Subcutaneous abdominal adipose tissue (tissue), 5 donors: ENCODE measurements at regions not wholly inside any gene's neighbourhood (a gene's known extent, or its start where the extent isn't known, plus 50 kb on each side); places are given as distances from the start of the nearest gene placed in this dataset.
A peak's percentile ranks its signal among the peaks of the same experiment; 100 is the strongest.

Experiments used
- H3K27ac ChIP-seq: one replicate; pipeline ENCODE4 v1.7.0; 2013; ENCODE audit warnings: low read depth, mild to moderate bottlenecking, inconsistent platforms, low read length, moderate library complexity
- H3K27me3 ChIP-seq, 5 donors: one replicate each; pipeline ENCODE4 v1.7.0; 2013; ENCODE audit warnings: low read length in 5 of 5, inconsistent platforms in 1 of 5; ENCODE audit not compliant: control insufficient read depth in 5 of 5, insufficient read depth in 4 of 5
- H3K36me3 ChIP-seq, 5 donors: one replicate each; pipeline ENCODE4 v1.7.0; 2013; ENCODE audit warnings: low read length in 5 of 5; ENCODE audit not compliant: control insufficient read depth in 5 of 5, insufficient read depth in 5 of 5
- H3K4me1 ChIP-seq, 5 donors: one replicate each; pipeline ENCODE4 v1.7.0; 2013; ENCODE audit warnings: low read length in 5 of 5, mild to moderate bottlenecking in 3 of 5, moderate library complexity in 1 of 5; ENCODE audit not compliant: control insufficient read depth in 5 of 5, insufficient read depth in 5 of 5
- H3K4me3 ChIP-seq, 5 donors: one replicate each; pipeline ENCODE4 v1.7.0; 2013; ENCODE audit warnings: low read length in 5 of 5, low read depth in 1 of 5
- H3K9ac ChIP-seq, 5 donors: one replicate each; pipeline ENCODE4 v1.7.0; 2013; ENCODE audit warnings: low read length in 5 of 5, mild to moderate bottlenecking in 4 of 5, moderate library complexity in 3 of 5
- H3K9me3 ChIP-seq, 5 donors: one replicate each; pipeline ENCODE4 v1.7.0; 2013; ENCODE audit warnings: low read length in 5 of 5; ENCODE audit not compliant: control insufficient read depth in 5 of 5
- donor health status: healthy.
- donor health status: healthy.
- donor health status: healthy.
- donor health status: healthy.
- donor health status: healthy.

- H3K9me3 ChIP-seq = no peaks in the 10 kb centered on the region
- no peak overlapping the region for H3K9ac ChIP-seq
- H3K27ac ChIP-seq = no peak overlapping the region
- H3K4me1 ChIP-seq = peaks cover 0 to 22% (median 14%) of the 10 kb centered on the region in 5 donors
- H3K27me3 ChIP-seq = no peaks in the 10 kb centered on the region
- H3K36me3 ChIP-seq = no peaks in the 10 kb centered on the region
- H3K4me3 ChIP-seq = no peak overlapping the region
Observed at GRCh38 chr5:158385982-158386381, 527.0 kb upstream of the CLINT1 start.

DNA sequence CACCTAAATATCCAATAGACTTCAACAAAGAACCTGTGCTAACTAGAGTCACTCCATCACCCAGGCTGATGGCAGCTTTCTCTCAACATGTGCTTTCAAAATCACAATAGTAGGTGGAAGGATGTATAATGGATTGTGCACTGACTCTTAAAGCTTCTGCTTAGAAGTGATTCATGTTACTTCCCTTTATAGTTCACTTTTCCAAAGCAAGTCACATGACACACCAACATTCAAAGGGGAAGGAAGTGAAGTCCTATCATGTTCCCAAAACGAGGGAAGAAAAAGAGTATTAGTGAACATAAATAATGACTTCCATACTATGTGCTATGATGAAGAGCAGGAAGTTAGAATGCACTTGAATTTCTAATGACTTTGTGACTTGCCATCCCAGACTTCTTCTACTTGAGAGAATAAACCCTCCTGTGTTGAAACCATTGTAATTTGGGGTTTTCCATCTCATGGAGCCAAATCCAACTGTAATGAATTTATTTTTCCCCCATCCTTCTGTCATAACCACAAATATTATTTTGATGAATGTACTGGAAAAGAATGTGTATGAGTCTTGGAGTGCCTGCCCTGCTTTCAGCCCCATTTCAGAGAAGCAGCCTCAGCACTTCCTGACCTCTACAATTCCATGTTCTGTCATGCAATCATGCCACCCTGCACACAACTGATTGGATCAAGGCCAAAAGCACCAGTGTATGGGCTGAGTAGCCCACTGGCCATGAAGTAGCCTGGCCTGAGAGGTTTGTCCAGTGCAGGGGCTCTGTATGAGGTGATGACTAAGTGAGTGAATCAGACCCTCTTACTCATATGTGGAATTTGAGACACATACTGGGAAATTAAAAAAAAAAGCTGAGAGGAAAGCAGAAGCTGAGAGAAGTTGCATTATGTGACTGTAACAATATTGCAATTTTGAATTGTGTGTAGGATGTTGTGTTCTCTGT, 525.9 kb upstream of the CLINT1 start:
- Histone ChIP-seq H3K36me3 (no peaks in the 10 kb centered on the region), H3K4me1 (peaks cover 0 to 18% (median 14%) of the 10 kb centered on the region in 5 donors), H3K9me3 (no peaks in the 10 kb centered on the region), H3K27me3 (no peaks in the 10 kb centered on the region), H3K4me3 (no peak overlapping the region), H3K9ac (no peak overlapping the region), H3K27ac (no peak overlapping the region)

GRCh38 chr5:158383486-158383885, 524.5 kb upstream of the CLINT1 start:
- Histone ChIP-seq H3K36me3 (no peaks in the 10 kb centered on the region), H3K27me3 (no peaks in the 10 kb centered on the region), H3K4me3 (no peak overlapping the region), H3K9me3 (no peaks in the 10 kb centered on the region), H3K27ac (no peak overlapping the region), H3K4me1 (peaks cover 0 to 18% (median 14%) of the 10 kb centered on the region in 5 donors), H3K9ac (no peak overlapping the region)

GRCh38 chr5:158382473-158382872, 523.5 kb upstream of the CLINT1 start:
- peaks cover 0 to 5% (median 4%) of the 10 kb centered on the region in 5 donors for H3K9me3 ChIP-seq
- peaks cover 0 to 18% (median 14%) of the 10 kb centered on the region in 5 donors for H3K4me1 ChIP-seq
- H3K36me3 ChIP-seq = no peaks in the 10 kb centered on the region
- no peak overlapping the region for H3K4me3 ChIP-seq
- peak overlapping the region; percentile 26 for H3K27ac ChIP-seq
- H3K27me3 ChIP-seq = no peaks in the 10 kb centered on the region
- H3K9ac ChIP-seq = no peak overlapping the region

DNA sequence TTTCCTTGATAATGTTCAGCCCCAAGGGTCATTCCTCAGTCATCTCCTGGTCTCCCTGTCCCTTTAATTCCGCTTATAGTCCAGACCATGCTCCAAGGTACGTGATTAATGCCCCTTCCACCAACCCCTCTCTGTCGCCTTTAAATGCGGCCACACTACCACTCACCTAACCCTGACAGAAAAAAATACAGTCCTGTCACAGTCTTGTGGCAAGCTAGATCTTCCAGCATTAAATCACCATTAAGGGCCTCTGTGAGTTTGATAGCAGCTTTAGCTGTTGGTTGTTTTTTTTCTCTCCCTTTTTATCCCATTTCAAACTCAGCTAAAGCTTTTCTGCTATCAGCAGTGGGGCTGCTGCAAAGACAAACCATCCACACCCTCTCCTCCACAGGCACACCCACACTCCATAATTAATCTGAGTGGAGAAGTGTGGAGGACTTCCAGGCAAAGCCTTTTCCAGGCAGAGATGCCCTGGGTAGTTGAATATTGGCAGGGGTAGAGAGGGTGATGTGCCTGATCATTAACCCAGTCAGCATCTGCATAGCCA, 522.7 kb upstream of the CLINT1 start:
- H3K4me3 ChIP-seq = no peak overlapping the region

GRCh38 chr5:158380661-158381060, 521.7 kb upstream of the CLINT1 start:
- H3K9me3 ChIP-seq = peaks cover 0 to 7% (median 5%) of the 10 kb centered on the region in 5 donors
- H3K4me1 ChIP-seq = peaks cover 0 to 18% (median 14%) of the 10 kb centered on the region in 5 donors
- no peak overlapping the region for H3K4me3 ChIP-seq
- no peaks in the 10 kb centered on the region for H3K36me3 ChIP-seq
- H3K9ac ChIP-seq = no peak overlapping the region
- no peak overlapping the region for H3K27ac ChIP-seq
- H3K27me3 ChIP-seq = no peaks in the 10 kb centered on the region

More for the DNA sequence above, 522.7 kb upstream of the CLINT1 start:
- no peaks in the 10 kb centered on the region for H3K27me3 ChIP-seq
- H3K27ac ChIP-seq = no peak overlapping the region
- no peaks in the 10 kb centered on the region for H3K36me3 ChIP-seq
- peaks cover 0 to 18% (median 14%) of the 10 kb centered on the region in 5 donors for H3K4me1 ChIP-seq
- H3K9me3 ChIP-seq = peaks cover 0 to 7% (median 5%) of the 10 kb centered on the region in 5 donors
- no peak overlapping the region for H3K9ac ChIP-seq

DNA sequence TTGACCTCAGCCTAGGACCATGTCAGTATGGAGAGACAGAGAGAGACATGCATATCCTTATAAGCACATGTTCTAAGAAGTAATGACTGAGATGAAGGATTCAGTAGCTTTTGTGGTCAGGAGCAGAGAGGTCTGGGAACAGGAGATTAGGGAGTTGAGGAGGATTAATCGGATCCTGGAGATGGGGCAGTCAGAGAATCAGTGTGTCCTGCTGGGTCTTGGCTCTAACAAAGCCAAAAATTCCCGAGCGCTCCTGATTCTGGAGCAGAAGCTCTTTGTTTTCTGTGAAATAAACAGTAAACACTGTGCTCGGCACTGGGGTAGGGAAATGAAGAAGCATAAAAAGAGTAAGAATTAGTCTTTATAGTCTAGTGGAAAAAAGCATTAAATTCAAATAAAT, 520.0 kb upstream of the CLINT1 start:
- H3K9me3 ChIP-seq = peaks cover 0 to 7% (median 5%) of the 10 kb centered on the region in 5 donors
- no peak overlapping the region for H3K27ac ChIP-seq
- H3K4me1 ChIP-seq = peaks cover 0 to 19% (median 16%) of the 10 kb centered on the region in 5 donors
- no peaks in the 10 kb centered on the region for H3K27me3 ChIP-seq
- no peak overlapping the region for H3K9ac ChIP-seq
- no peaks in the 10 kb centered on the region for H3K36me3 ChIP-seq
- H3K4me3 ChIP-seq = no peak overlapping the region

- no peaks in the 10 kb centered on the region for H3K27me3 ChIP-seq
- no peak overlapping the region for H3K4me3 ChIP-seq
- peaks cover 0 to 13% (median 6%) of the 10 kb centered on the region in 5 donors for H3K4me1 ChIP-seq
- no peak overlapping the region for H3K9ac ChIP-seq
- H3K36me3 ChIP-seq = no peaks in the 10 kb centered on the region
- no peak overlapping the region for H3K27ac ChIP-seq
- peaks cover 0 to 7% (median 5%) of the 10 kb centered on the region in 5 donors for H3K9me3 ChIP-seq
Observed at GRCh38 chr5:158376679-158377078, 517.7 kb upstream of the CLINT1 start.

- Histone ChIP-seq H3K4me3 (no peak overlapping the region), H3K27me3 (no peaks in the 10 kb centered on the region), H3K27ac (no peak overlapping the region), H3K9me3 (peaks cover 0 to 7% (median 5%) of the 10 kb centered on the region in 5 donors), H3K9ac (no peak overlapping the region), H3K36me3 (no peaks in the 10 kb centered on the region), H3K4me1 (peaks cover 0 to 13% (median 6%) of the 10 kb centered on the region in 5 donors)
Observed at GRCh38 chr5:158375531-158375930, 516.6 kb upstream of the CLINT1 start.
